K562 (cell line): ENCODE measurements at regions not wholly inside any gene's neighbourhood (a gene's known extent, or its start where the extent isn't known, plus 50 kb on each side); places are given as distances from the start of the nearest gene placed in this dataset.

Source experiments
- ETS2 ChIP-seq: IDR thresholded peaks from 2 replicates; pipeline ENCODE4 v1.6.1; 2016; ENCODE audit warnings: borderline replicate concordance, missing genetic modification characterization, mild to moderate bottlenecking, moderate library complexity, missing compliant biosample characterization; ENCODE audit not compliant: poor library complexity, severe bottlenecking
- HES1 ChIP-seq: fragments of 450-650 bp; IDR thresholded peaks from 2 replicates; pipeline ENCODE4 v1.6.1; 2016; ENCODE audit warnings: low read depth, mild to moderate bottlenecking, moderate library complexity
- HSF4 ChIP-seq: fragments of 250-450 bp; sonication (Bioruptor Pico); IDR thresholded peaks from 2 replicates; pipeline ENCODE4 v2.1.2; 2022; ENCODE audit warnings: mild to moderate bottlenecking, moderate library complexity, borderline replicate concordance
- LEF1 ChIP-seq: fragments of 450-650 bp; IDR thresholded peaks from 2 replicates; pipeline ENCODE4 v1.6.1; 2016; ENCODE audit warnings: mild to moderate bottlenecking
- MAZ ChIP-seq, 2 experiments: fragments of 450-650 bp in 1 of 2; sonication (generic) in 1 of 2; formaldehyde crosslinking; IDR thresholded peaks in 1 of 2; conservative IDR thresholded peaks in 1 of 2; 2 replicates each; pipeline versions ENCODE4 v1.4.0 to v1.5.0; 2020; ENCODE audit warnings: mild to moderate bottlenecking in 1 of 2, missing genetic modification reagents in 1 of 2
- PYGO2 ChIP-seq: fragments of 450-650 bp; IDR thresholded peaks from 2 replicates; pipeline ENCODE4 v1.6.1; 2016; ENCODE audit warnings: mild to moderate bottlenecking, missing genetic modification characterization, moderate library complexity, missing compliant biosample characterization
- REST ChIP-seq, 2 experiments: fragments of 450-650 bp; formaldehyde crosslinking in 1 of 2; IDR thresholded peaks; 2 replicates each; pipeline versions ENCODE4 v1.4.0 to v1.6.1; 2014 to 2020; ENCODE audit warnings: mild to moderate bottlenecking in 2 of 2, borderline replicate concordance in 1 of 2, low read depth in 1 of 2
- TAF15 ChIP-seq: fragments of 200-400 bp; formaldehyde crosslinking; IDR thresholded peaks from 2 replicates; pipeline ENCODE4 v1.6.1; 2017; ENCODE audit warnings: mild to moderate bottlenecking, low read depth, low read length, moderate library complexity
- TCF7L2 ChIP-seq: fragments of 150-350 bp; IDR thresholded peaks from 2 replicates; pipeline ENCODE4 v1.6.1; 2016; ENCODE audit warnings: low read depth, mild to moderate bottlenecking, low read length, moderate library complexity
- TGIF2 ChIP-seq: sonication (generic); formaldehyde crosslinking; IDR thresholded peaks from 2 replicates; pipeline ENCODE4 v1.8.1; 2022; ENCODE audit warnings: mild to moderate bottlenecking, missing genetic modification reagents, moderate library complexity
- YY1 ChIP-seq, 3 experiments: IDR thresholded peaks; 2 replicates each; pipeline ENCODE4 v1.6.1; 2011; ENCODE audit warnings: low read length in 2 of 3, mild to moderate bottlenecking in 2 of 3, moderate library complexity in 2 of 3, borderline replicate concordance in 1 of 3, control low read depth in 1 of 3, low read depth in 1 of 3; ENCODE audit not compliant: insufficient read depth in 3 of 3, insufficient replicate concordance in 2 of 3, control insufficient read depth in 1 of 3, insufficient read length in 1 of 3; ENCODE audit errors: extremely low read depth in 1 of 3
- ZNF165 ChIP-seq: fragments of 250-450 bp; sonication (Bioruptor Pico); IDR thresholded peaks from 2 replicates; pipeline ENCODE4 v1.4.0; 2020; ENCODE audit warnings: borderline replicate concordance
- TF ChIP-seq, protein P1 (sequence below), 2 experiments: IDR thresholded peaks in 1 of 2; conservative IDR thresholded peaks in 1 of 2; 2 replicates each; pipeline ENCODE4 v1.6.1; 2016; ENCODE audit warnings: low read depth in 2 of 2, mild to moderate bottlenecking in 1 of 2, missing compliant biosample characterization in 1 of 2, missing genetic modification characterization in 1 of 2, moderate library complexity in 1 of 2
- TF ChIP-seq, protein P2 (sequence below): fragments of 250-450 bp; sonication (Bioruptor Pico); IDR thresholded peaks from 2 replicates; pipeline ENCODE4 v1.8.0; 2021; ENCODE audit warnings: moderate library complexity, mild to moderate bottlenecking, inconsistent platforms

- TF ChIP-seq, protein P1, sequence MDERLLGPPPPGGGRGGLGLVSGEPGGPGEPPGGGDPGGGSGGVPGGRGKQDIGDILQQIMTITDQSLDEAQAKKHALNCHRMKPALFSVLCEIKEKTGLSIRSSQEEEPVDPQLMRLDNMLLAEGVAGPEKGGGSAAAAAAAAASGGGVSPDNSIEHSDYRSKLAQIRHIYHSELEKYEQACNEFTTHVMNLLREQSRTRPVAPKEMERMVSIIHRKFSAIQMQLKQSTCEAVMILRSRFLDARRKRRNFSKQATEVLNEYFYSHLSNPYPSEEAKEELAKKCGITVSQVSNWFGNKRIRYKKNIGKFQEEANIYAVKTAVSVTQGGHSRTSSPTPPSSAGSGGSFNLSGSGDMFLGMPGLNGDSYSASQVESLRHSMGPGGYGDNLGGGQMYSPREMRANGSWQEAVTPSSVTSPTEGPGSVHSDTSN (CRISPR knock-in tag; IDR thresholded peaks at IDR 0.05; ENCODE audit: low read depth): no peak
- TF ChIP-seq, protein P1 (tag; conservative IDR thresholded peaks at IDR 0.05; ENCODE audit: low read depth): peak; percentile 54
- no peak for TF ChIP-seq TAF15
- no peak for TF ChIP-seq ETS2
- no peak for TF ChIP-seq YY1 (IDR thresholded peaks at IDR 0.05; ENCODE audit: borderline replicate concordance in 1 of 3, control insufficient read depth in 1 of 3, extremely low read depth in 1 of 3, insufficient read depth in 3 of 3, insufficient read length in 1 of 3, insufficient replicate concordance in 2 of 3, low read depth in 1 of 3, low read length in 2 of 3)
- no peak for TF ChIP-seq PYGO2 (tag)
- TF ChIP-seq TGIF2 (CRISPR knock-in tag): no peak
- TF ChIP-seq TCF7L2: no peak
- TF ChIP-seq, protein P2, sequence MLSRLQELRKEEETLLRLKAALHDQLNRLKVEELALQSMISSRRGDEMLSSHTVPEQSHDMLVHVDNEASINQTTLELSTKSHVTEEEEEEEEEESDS: no peak
- TF ChIP-seq HSF4 (CRISPR knock-in tag): no peak
- TF ChIP-seq REST (IDR thresholded peaks at IDR 0.05; ENCODE audit: borderline replicate concordance): 0 out of 2 replicates have a peak, but pooled peaks have one; percentile 35
- no peak for TF ChIP-seq REST (CRISPR knock-in tag; IDR thresholded peaks at IDR 0.05; ENCODE audit: low read depth)
- no peak for TF ChIP-seq HES1
- TF ChIP-seq ZNF165 (CRISPR knock-in tag): no peak
- TF ChIP-seq LEF1: no peak
- no peak for TF ChIP-seq MAZ (CRISPR knock-in tag; conservative IDR thresholded peaks at IDR 0.05 in 1 of 2, IDR thresholded peaks at IDR 0.05 in 1 of 2)
Observed at GRCh38 chr7:128155100-128155740, 85.9 kb upstream of the LEP start (continued).
